Omental fat pad (tissue), 3 donors: ENCODE measurements at regions not wholly inside any gene's neighbourhood (a gene's known extent, or its start where the extent isn't known, plus 50 kb on each side); places are given as distances from the start of the nearest gene placed in this dataset.

Experiments used
- ATAC-seq: fragments of 150-250 bp; one replicate; pipeline ENCODE4 v1.9.1; 2016; ENCODE audit warnings: mild to moderate bottlenecking, moderate library complexity; ENCODE audit not compliant: low FRiP score
- DNase-seq: peaks from one replicate; pipeline ENCODE4 v3.0.0-alpha.2; 2019; ENCODE audit warnings: low spot score
- TF ChIP-seq, protein P1 (sequence below), 3 donors: fragments of 450-650 bp; IDR thresholded peaks; one replicate each; pipeline ENCODE4 v1.5.1; 2016 to 2017; ENCODE audit warnings: antibody characterized with exemption in 3 of 3, mild to moderate bottlenecking in 3 of 3, moderate library complexity in 2 of 3

DNA sequence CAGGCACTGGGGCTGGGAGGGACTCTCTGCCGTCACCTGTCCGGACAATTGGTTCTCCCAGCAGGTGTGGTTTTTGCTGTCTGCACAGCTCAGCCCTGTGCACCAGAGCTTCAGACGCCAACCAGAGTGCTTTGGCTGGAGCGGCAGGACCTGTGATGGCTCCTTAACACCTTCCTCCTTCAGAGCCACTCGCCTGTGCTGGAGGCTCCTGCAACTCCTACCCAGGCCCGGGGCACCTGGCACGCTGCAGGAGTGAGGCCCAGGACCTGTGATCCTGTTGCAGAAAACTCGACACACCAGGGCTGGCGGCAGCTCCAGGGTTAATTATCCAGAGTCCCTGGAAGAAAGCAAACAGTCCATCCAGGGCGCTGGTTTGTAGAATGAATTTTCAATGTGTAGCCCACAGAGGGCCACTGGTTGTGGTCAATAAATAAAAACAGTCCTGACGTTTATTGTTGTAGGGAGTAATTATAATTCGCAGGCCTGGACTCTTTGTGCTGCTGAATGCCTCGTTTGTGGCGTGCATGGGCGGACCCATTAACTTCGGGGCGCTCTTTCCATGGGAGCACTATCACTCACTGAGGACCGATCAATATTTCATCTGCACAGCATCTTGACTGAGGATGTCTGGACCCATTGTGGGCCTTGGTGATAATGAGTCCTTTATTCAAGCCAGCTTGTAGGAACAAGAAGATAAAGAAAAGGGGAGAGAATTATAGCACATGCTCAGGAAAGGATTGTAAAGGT lies 339.7 kb upstream of the IRX4 start:
- DNase-seq, result no peak
- TF ChIP-seq, protein P1, sequence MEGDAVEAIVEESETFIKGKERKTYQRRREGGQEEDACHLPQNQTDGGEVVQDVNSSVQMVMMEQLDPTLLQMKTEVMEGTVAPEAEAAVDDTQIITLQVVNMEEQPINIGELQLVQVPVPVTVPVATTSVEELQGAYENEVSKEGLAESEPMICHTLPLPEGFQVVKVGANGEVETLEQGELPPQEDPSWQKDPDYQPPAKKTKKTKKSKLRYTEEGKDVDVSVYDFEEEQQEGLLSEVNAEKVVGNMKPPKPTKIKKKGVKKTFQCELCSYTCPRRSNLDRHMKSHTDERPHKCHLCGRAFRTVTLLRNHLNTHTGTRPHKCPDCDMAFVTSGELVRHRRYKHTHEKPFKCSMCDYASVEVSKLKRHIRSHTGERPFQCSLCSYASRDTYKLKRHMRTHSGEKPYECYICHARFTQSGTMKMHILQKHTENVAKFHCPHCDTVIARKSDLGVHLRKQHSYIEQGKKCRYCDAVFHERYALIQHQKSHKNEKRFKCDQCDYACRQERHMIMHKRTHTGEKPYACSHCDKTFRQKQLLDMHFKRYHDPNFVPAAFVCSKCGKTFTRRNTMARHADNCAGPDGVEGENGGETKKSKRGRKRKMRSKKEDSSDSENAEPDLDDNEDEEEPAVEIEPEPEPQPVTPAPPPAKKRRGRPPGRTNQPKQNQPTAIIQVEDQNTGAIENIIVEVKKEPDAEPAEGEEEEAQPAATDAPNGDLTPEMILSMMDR (IDR thresholded peaks at IDR 0.05), result no peak
- no peak for ATAC-seq

DNA sequence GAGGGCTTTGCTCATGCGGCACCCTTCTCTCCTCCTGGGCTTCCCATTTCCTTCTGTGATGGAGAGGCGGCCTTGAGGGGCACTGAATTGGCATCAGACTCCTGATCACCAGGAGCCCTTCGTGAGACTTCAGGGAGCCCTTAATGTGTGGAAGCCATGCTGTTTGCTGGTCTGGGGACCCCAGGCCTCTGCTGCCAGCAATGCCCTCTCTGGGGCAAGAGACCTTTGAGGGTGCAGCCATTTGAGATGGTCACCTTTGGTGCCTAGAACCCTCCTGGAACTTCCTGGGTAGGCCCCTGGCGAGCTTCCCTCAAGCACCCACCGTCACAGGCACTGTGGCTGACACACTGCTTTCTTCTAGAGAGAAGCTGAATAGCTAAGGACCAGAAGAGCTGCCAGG lies 338.7 kb upstream of the IRX4 start:
- no peak for DNase-seq
- TF ChIP-seq, protein P1 (IDR thresholded peaks at IDR 0.05), result no peak
- ATAC-seq, result no peak

DNA sequence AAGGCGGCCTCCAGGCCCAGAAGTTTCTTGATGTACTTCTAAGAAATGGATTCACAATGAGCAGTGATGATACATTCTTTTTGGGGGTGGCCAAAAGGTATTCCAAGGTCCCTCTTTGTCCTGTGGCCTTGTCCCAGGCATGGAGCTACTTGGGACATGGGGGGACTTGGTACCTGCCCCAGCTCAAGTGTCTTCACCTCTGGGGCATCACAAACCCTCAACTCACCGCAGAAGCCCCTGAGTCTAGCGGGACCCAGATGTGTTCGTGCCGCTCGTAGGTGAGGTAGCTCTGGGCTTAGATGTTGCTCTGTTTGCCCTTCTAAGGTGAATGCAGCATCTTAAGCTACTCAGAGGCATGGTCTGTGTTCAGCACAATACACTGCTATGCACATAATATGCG lies 338.0 kb upstream of the IRX4 start:
- ATAC-seq, result no peak
- DNase-seq, result no peak
- TF ChIP-seq, protein P1 (IDR thresholded peaks at IDR 0.05), result no peak

DNA sequence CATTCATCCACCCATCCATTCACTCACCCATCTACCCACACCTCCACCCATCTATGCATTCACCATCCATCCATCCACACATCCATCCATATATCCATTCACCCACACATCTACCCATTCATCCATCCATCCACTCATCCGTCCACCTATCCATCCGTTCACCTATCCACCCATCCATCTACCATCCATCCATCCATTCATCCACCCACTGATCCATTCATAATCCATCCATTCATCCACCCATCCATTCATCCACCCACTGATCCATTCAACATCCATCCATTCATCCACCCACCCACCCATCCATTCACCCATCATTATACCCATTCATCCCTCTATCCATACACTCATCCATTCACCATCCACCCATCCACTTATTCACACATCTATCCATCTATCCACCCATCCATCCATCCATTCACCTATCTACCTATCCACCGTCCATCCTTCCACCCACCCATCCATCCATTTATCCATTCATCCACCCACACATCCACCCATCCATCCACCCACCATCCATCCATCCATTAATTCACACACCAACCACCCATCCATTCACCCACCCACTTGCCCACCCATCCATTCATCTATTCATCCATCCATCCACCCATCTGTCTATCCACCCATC lies 336.5 kb upstream of the IRX4 start:
- no peak for ATAC-seq
- no peak for DNase-seq
- TF ChIP-seq, protein P1 (IDR thresholded peaks at IDR 0.05), result no peak

DNA sequence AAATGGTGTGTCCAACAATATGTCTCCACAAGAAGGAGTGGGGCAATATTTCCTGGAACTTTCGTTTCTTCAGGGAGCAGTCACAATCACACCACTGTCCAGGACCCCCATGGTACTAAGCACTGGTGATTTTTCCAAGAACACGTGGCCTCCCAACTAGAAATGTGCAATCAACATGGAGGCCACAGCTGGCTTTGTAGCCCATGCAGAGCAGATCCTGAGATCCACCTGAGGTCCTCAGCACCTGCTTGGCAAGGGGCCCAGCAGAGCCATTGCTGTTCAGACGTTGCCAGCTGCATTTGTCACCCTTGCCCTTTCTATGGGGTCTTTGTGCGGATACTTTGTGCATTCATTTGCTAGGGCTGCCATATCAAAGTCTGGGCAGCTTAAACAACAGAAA lies 334.5 kb upstream of the IRX4 start:
- no peak for DNase-seq
- no peak for ATAC-seq
- TF ChIP-seq, protein P1 (IDR thresholded peaks at IDR 0.05), result no peak

DNA sequence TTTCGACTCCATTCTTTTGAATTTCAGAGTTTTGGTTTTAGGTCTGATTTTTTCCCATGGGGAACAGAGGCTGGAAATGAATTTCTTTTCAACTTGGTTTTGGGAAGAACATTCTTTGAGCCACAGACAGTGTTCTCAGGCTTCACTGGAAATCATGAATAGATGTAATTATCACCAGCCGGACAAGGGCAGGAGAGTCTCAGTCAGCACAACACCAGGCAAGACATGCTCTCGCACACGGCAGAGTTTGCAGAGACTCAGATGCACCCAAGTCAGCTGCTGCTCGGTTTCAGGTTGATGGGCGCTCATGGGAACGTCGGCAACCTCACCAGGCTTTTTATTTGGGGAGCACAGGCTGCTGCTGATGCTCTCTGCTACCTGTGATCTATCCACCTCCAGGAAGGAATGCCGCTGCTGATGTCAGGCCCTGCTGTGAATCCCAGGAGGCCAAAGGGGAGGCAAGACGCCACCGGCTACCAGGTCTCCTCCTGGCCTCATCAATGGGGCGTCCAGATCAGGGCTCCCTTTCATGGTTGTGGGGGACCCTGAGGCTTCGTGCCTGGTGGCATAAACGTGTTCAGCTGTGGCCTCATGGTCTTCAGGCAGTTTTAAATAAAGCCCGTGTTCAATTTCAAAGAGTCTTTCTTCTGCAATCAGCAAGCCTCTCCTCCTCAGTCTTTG lies 332.3 kb upstream of the IRX4 start:
- TF ChIP-seq, protein P1 (IDR thresholded peaks at IDR 0.05), result no peak
- ATAC-seq (no peak), DNase-seq (no peak)
